ENCODE measurements at regions not wholly inside any gene's neighbourhood (a gene's known extent, or its start where the extent isn't known, plus 50 kb on each side); places are given as distances from the start of the nearest gene placed in this dataset.
A peak's percentile ranks its signal among the peaks of the same experiment; 100 is the strongest.
"Not testable (repeated sequence)": the region's sequence is repeated elsewhere in the genome, so short reads cannot be mapped to it uniquely, and the experiment has no call there.

- H3K9me3 Mint-ChIP-seq: no peaks in the 10 kb centered on the region
- DNase-seq (ENCODE audit: low spot score in 2 of 2) (no peak), ATAC-seq (no peak)
- H3K36me3 Mint-ChIP-seq: no peaks in the 10 kb centered on the region
- no peaks in the 10 kb centered on the region for H3K4me1 Mint-ChIP-seq
- H3K4me3 Mint-ChIP-seq: no peak overlapping the region
- no peak overlapping the region for H3K27ac Mint-ChIP-seq
Measured at GRCh38 chrX:74061879-74062278, 209.4 kb upstream of the XIST start.

GRCh38 chrX:74049126-74049525, 196.6 kb upstream of the XIST start:
- Mint-ChIP-seq H3K27ac (no peak overlapping the region), H3K36me3 (no peaks in the 10 kb centered on the region), H3K4me3 (no peak overlapping the region), H3K4me1 (no peaks in the 10 kb centered on the region), H3K9me3 (peaks cover 3% of the 10 kb centered on the region)
- no peak for DNase-seq (ENCODE audit: low spot score in 2 of 2)
- no peak for ATAC-seq

- not testable (repeated sequence) for ATAC-seq; H3K4me3 Mint-ChIP-seq; H3K4me1 Mint-ChIP-seq; H3K36me3 Mint-ChIP-seq; H3K9me3 Mint-ChIP-seq; H3K27ac Mint-ChIP-seq; DNase-seq (ENCODE audit: low spot score in 2 of 2)
Measured at GRCh38 chrX:74034066-74034465, 181.6 kb upstream of the XIST start.

GRCh38 chrX:74031527-74031926, 179.0 kb upstream of the XIST start:
- H3K9me3 Mint-ChIP-seq; H3K4me1 Mint-ChIP-seq; H3K27ac Mint-ChIP-seq; DNase-seq (ENCODE audit: low spot score in 2 of 2); ATAC-seq; H3K4me3 Mint-ChIP-seq; H3K36me3 Mint-ChIP-seq: not testable (repeated sequence)

GRCh38 chrX:74030766-74031165, 178.3 kb upstream of the XIST start:
- H3K9me3 Mint-ChIP-seq; DNase-seq (ENCODE audit: low spot score in 2 of 2); H3K4me1 Mint-ChIP-seq; H3K36me3 Mint-ChIP-seq; ATAC-seq; H3K27ac Mint-ChIP-seq; H3K4me3 Mint-ChIP-seq: not testable (repeated sequence)

- not testable (repeated sequence) for DNase-seq (ENCODE audit: low spot score in 2 of 2); H3K4me3 Mint-ChIP-seq; H3K9me3 Mint-ChIP-seq; H3K27ac Mint-ChIP-seq; H3K4me1 Mint-ChIP-seq; ATAC-seq; H3K36me3 Mint-ChIP-seq
Measured at GRCh38 chrX:74025145-74025544, 172.6 kb upstream of the XIST start.

GRCh38 chrX:74023203-74023602, 170.7 kb upstream of the XIST start:
- no peaks in the 10 kb centered on the region for H3K36me3 Mint-ChIP-seq
- H3K4me3 Mint-ChIP-seq: no peak overlapping the region
- DNase-seq (ENCODE audit: low spot score in 2 of 2) (no peak), ATAC-seq (no peak)
- H3K9me3 Mint-ChIP-seq: peaks cover 4% of the 10 kb centered on the region
- no peak overlapping the region for H3K27ac Mint-ChIP-seq
- no peaks in the 10 kb centered on the region for H3K4me1 Mint-ChIP-seq

- Mint-ChIP-seq H3K27ac (no peak overlapping the region), H3K4me3 (no peak overlapping the region), H3K4me1 (no peaks in the 10 kb centered on the region), H3K9me3 (no peaks in the 10 kb centered on the region), H3K36me3 (no peaks in the 10 kb centered on the region)
- no peak for DNase-seq (ENCODE audit: low spot score in 2 of 2)
- ATAC-seq: no peak
Measured at GRCh38 chrX:74018253-74018652, 165.7 kb upstream of the XIST start.

GRCh38 chrX:74015379-74016019, 163.0 kb upstream of the XIST start:
- ATAC-seq (peak; percentile 65), DNase-seq (ENCODE audit: low spot score in 2 of 2) (peak; percentile 22 to 57)
- H3K9me3 Mint-ChIP-seq: no peaks in the 10 kb centered on the region
- no peaks in the 10 kb centered on the region for H3K4me1 Mint-ChIP-seq
- no peak overlapping the region for H3K4me3 Mint-ChIP-seq
- no peak overlapping the region for H3K27ac Mint-ChIP-seq
- no peaks in the 10 kb centered on the region for H3K36me3 Mint-ChIP-seq

- Mint-ChIP-seq H3K27ac (no peak overlapping the region), H3K9me3 (no peaks in the 10 kb centered on the region), H3K36me3 (peaks cover 17% of the 10 kb centered on the region), H3K4me3 (no peak overlapping the region), H3K4me1 (no peaks in the 10 kb centered on the region)
- no peak for DNase-seq (ENCODE audit: low spot score in 2 of 2)
- ATAC-seq: no peak
Measured at GRCh38 chrX:74009041-74009440, 156.5 kb upstream of the XIST start.

- H3K27ac Mint-ChIP-seq: no peak overlapping the region
Measured at GRCh38 chrX:73992019-73992418, 139.5 kb upstream of the XIST start.

GRCh38 chrX:73987166-73987565, 134.7 kb upstream of the XIST start:
- no peak overlapping the region for H3K27ac Mint-ChIP-seq

More at GRCh38 chrX:73992019-73992418, 139.5 kb upstream of the XIST start:
- Mint-ChIP-seq H3K4me3 (no peak overlapping the region), H3K9me3 (no peaks in the 10 kb centered on the region), H3K36me3 (peaks cover 26% of the 10 kb centered on the region), H3K4me1 (no peaks in the 10 kb centered on the region)
- ATAC-seq (no peak), DNase-seq (ENCODE audit: low spot score in 2 of 2) (no peak)

GRCh38 chrX:73979551-73980131, 127.1 kb upstream of the XIST start:
- no peak for ATAC-seq
- DNase-seq (ENCODE audit: low spot score in 2 of 2): no peak
- no peak overlapping the region for H3K4me3 Mint-ChIP-seq
- peaks cover 13% of the 10 kb centered on the region for H3K36me3 Mint-ChIP-seq
- H3K4me1 Mint-ChIP-seq: peaks cover 16% of the 10 kb centered on the region
- H3K27ac Mint-ChIP-seq: peak overlapping the region; percentile 17
- H3K9me3 Mint-ChIP-seq: no peaks in the 10 kb centered on the region

More at GRCh38 chrX:73987166-73987565, 134.7 kb upstream of the XIST start:
- Mint-ChIP-seq H3K9me3 (no peaks in the 10 kb centered on the region), H3K36me3 (peaks cover 16% of the 10 kb centered on the region), H3K4me1 (no peaks in the 10 kb centered on the region), H3K4me3 (no peak overlapping the region)
- DNase-seq (ENCODE audit: low spot score in 2 of 2) (no peak), ATAC-seq (no peak)

- DNase-seq (ENCODE audit: low spot score in 2 of 2) (no peak), ATAC-seq (peak; percentile 85)
- H3K27ac Mint-ChIP-seq: peak overlapping the region; percentile 69
- no peaks in the 10 kb centered on the region for H3K9me3 Mint-ChIP-seq
- H3K4me1 Mint-ChIP-seq: peaks cover 16% of the 10 kb centered on the region
- peaks cover 14% of the 10 kb centered on the region for H3K36me3 Mint-ChIP-seq
- no peak overlapping the region for H3K4me3 Mint-ChIP-seq
Measured at GRCh38 chrX:73977542-73978169, 125.1 kb upstream of the XIST start.

- H3K36me3 Mint-ChIP-seq: peaks cover 51% of the 10 kb centered on the region
- not testable (repeated sequence) for H3K9me3 Mint-ChIP-seq; H3K27ac Mint-ChIP-seq; DNase-seq (ENCODE audit: low spot score in 2 of 2); ATAC-seq; H3K4me3 Mint-ChIP-seq
- peaks cover 10% of the 10 kb centered on the region for H3K4me1 Mint-ChIP-seq
Measured at GRCh38 chrX:73967461-73967860, 114.9 kb upstream of the XIST start.

- DNase-seq (ENCODE audit: low spot score in 2 of 2): no peak
- no peaks in the 10 kb centered on the region for H3K9me3 Mint-ChIP-seq
- ATAC-seq: no peak
- H3K27ac Mint-ChIP-seq: no peak overlapping the region
- H3K36me3 Mint-ChIP-seq: peaks cover 47% of the 10 kb centered on the region
- peaks cover 17% of the 10 kb centered on the region for H3K4me1 Mint-ChIP-seq
- no peak overlapping the region for H3K4me3 Mint-ChIP-seq
Measured at GRCh38 chrX:73965833-73966232, 113.3 kb upstream of the XIST start.
